NCI-H1105 treated with DMSO at 0.1 percent for 48 hours (cell line): ENCODE measurements at regions not wholly inside any gene's neighbourhood (a gene's known extent, or its start where the extent isn't known, plus 50 kb on each side); places are given as distances from the start of the nearest gene placed in this dataset.

ENCODE experiments used
- DNase-seq: peaks from one replicate; lab custom pipeline; 2025; lab: John Stamatoyannopoulos, UW

GRCh38 chr2:216914491-216914890 is 54.6 kb upstream of the TNP1 start:
- DNase-seq: no peak

- DNase-seq: no peak
Measured at GRCh38 chr2:216911886-216912285, 52.0 kb upstream of the TNP1 start.

- no peak for DNase-seq
Measured at GRCh38 chr2:216911008-216911407, 51.1 kb upstream of the TNP1 start.

GRCh38 chr2:216909541-216910210 is 49.8 kb upstream of the TNP1 start:
- DNase-seq: no peak
